ENCODE measurements at regions not wholly inside any gene's neighbourhood (a gene's known extent, or its start where the extent isn't known, plus 50 kb on each side); places are given as distances from the start of the nearest gene placed in this dataset.
"Not testable (repeated sequence)": the region's sequence is repeated elsewhere in the genome, so short reads cannot be mapped to it uniquely, and the experiment has no call there.

- intact Hi-C loops (cut with DNase I): no loop called here
- peak; percentile 62 to 97 (median 82) for DNase-seq
These were observed 1120.8 kb upstream of the TMEM132C start for GRCh38 chr12:127145929-127146789.

GRCh38 chr12:127146991-127147718 is 1119.8 kb upstream of the TMEM132C start:
- no peak for DNase-seq
- intact Hi-C loops (cut with DNase I): no loop called here

- intact Hi-C loops (cut with DNase I): no loop called here
- no peak for DNase-seq
These were observed 1119.2 kb upstream of the TMEM132C start for GRCh38 chr12:127147724-127148123.

- intact Hi-C loops (cut with DNase I): no loop called here
- DNase-seq: no peak
These were observed 1118.7 kb upstream of the TMEM132C start for GRCh38 chr12:127148318-127148717.

GRCh38 chr12:127149226-127149964 is 1117.6 kb upstream of the TMEM132C start:
- intact Hi-C loops (cut with DNase I): no loop called here

GRCh38 chr12:127150028-127150427 is 1116.9 kb upstream of the TMEM132C start:
- DNase-seq: no peak
- intact Hi-C loops (cut with DNase I): no loop called here

More at GRCh38 chr12:127149226-127149964, 1117.6 kb upstream of the TMEM132C start:
- DNase-seq: no peak

- intact Hi-C loops (cut with DNase I): no loop called here
- no peak for DNase-seq
These were observed 1116.5 kb upstream of the TMEM132C start for GRCh38 chr12:127150479-127150878.

- intact Hi-C loops (cut with DNase I): no loop called here
- no peak for DNase-seq
These were observed 1116.0 kb upstream of the TMEM132C start for GRCh38 chr12:127150956-127151355.

- intact Hi-C loops (cut with DNase I): no loop called here
- no peak for DNase-seq
These were observed 1113.0 kb upstream of the TMEM132C start for GRCh38 chr12:127153996-127154395.

- intact Hi-C loops (cut with DNase I): not testable (repeated sequence)
These were observed 1112.1 kb upstream of the TMEM132C start for GRCh38 chr12:127154830-127155229.

GRCh38 chr12:127155935-127156619 is 1110.9 kb upstream of the TMEM132C start:
- intact Hi-C loops (cut with DNase I); DNase-seq: not testable (repeated sequence)

More at GRCh38 chr12:127154830-127155229, 1112.1 kb upstream of the TMEM132C start:
- DNase-seq: not testable (repeated sequence)

GRCh38 chr12:127157501-127158366 is 1109.2 kb upstream of the TMEM132C start:
- DNase-seq; intact Hi-C loops (cut with DNase I): not testable (repeated sequence)

- intact Hi-C loops (cut with DNase I): no loop called here
- DNase-seq: no peak
These were observed 1108.4 kb upstream of the TMEM132C start for GRCh38 chr12:127158385-127159061.

- intact Hi-C loops (cut with DNase I): no loop called here
- DNase-seq: no peak
These were observed 1105.5 kb upstream of the TMEM132C start for GRCh38 chr12:127161466-127161865.

GRCh38 chr12:127162307-127162706 is 1104.7 kb upstream of the TMEM132C start:
- no peak for DNase-seq
- intact Hi-C loops (cut with DNase I): no loop called here

- intact Hi-C loops (cut with DNase I): no loop called here
- DNase-seq: no peak
These were observed 1104.1 kb upstream of the TMEM132C start for GRCh38 chr12:127162902-127163301.

- intact Hi-C loops (cut with DNase I): no loop called here
- peak; percentile 46 to 94 (median 68) for DNase-seq
These were observed 1101.2 kb upstream of the TMEM132C start for GRCh38 chr12:127165567-127166392.
